A549 (cell line): ENCODE measurements at regions not wholly inside any gene's neighbourhood (a gene's known extent, or its start where the extent isn't known, plus 50 kb on each side); places are given as distances from the start of the nearest gene placed in this dataset.

Experiments used
- ATAC-seq, 2 experiments: fragments of 200-7000 bp in 1 of 2; fragments of >200 bp in 1 of 2; cut with Nextera tagmentation in 1 of 2; cut with Tn5 transposase in 1 of 2; 3 replicates each; pipeline versions ENCODE4 v1.8.0 to v1.9.1; 2018 to 2020; ENCODE audit warnings: mild to moderate bottlenecking in 1 of 2, moderate library complexity in 1 of 2
- CTCF ChIA-PET: fragments of 300-600 bp; sonication (Branson Sonifier 250); formaldehyde crosslinking; extraction: SDS; loops from one replicate; lab custom pipeline; 2021; ENCODE audit warnings: antibody characterized with exemption, inconsistent platforms; lab: Yijun Ruan, JAX
- POLR2A ChIA-PET: fragments of 350-600 bp; formaldehyde crosslinking; extraction: SDS; loops from one replicate; lab custom pipeline; 2021; ENCODE audit warnings: antibody characterized with exemption, inconsistent platforms; lab: Yijun Ruan, JAX
- DNase-seq, 2 experiments: peaks; one replicate each; pipeline versions ENCODE4 v3.0.0 to v3.0.0-alpha.2; 2011 to 2016; ENCODE audit warnings: low read depth in 1 of 2, low spot score in 1 of 2
- FAIRE-seq: peaks from 2 replicates; lab custom pipeline; 2011; peaks lifted over from hg19 to GRCh38; lab: Jason Lieb, UNC
- H3K27ac ChIP-seq, 2 experiments: fragments of >200 bp; sonication (Bioruptor Twin); formaldehyde crosslinking; 3 replicates each; pipeline ENCODE4 v1.5.1; 2016 to 2017
- H3K4me1 ChIP-seq: fragments of >200 bp; sonication (Bioruptor Twin); formaldehyde crosslinking; 3 replicates; pipeline ENCODE4 v1.6.1; 2016
- H3K4me2 ChIP-seq: fragments of >200 bp; sonication (Bioruptor Twin); formaldehyde crosslinking; 3 replicates; pipeline ENCODE4 v1.6.1; 2016
- H3K4me3 ChIP-seq: fragments of >200 bp; sonication (Bioruptor Twin); formaldehyde crosslinking; 3 replicates; pipeline ENCODE4 v1.5.1; 2016
- H3K9me3 ChIP-seq: fragments of >200 bp; sonication (Bioruptor Twin); formaldehyde crosslinking; 3 replicates; pipeline ENCODE4 v1.6.1; 2016
- BCL3 ChIP-seq: fragments of >200 bp; sonication (Bioruptor Twin); formaldehyde crosslinking; IDR thresholded peaks from 3 replicates; pipeline ENCODE4 v1.6.1; 2016
- BHLHE40 ChIP-seq: IDR thresholded peaks from 2 replicates; pipeline ENCODE4 v1.6.1; 2012; ENCODE audit warnings: low read depth, low read length, inconsistent platforms
- CBX2 ChIP-seq: fragments of 200-600 bp; sonication (generic); IDR thresholded peaks from 2 replicates; pipeline ENCODE4 v1.6.1; 2016; ENCODE audit warnings: low read depth, mild to moderate bottlenecking, borderline replicate concordance
- CBX8 ChIP-seq: fragments of 200-600 bp; sonication (generic); IDR thresholded peaks from 2 replicates; pipeline ENCODE4 v1.6.1; 2016
- CEBPB ChIP-seq, 2 experiments: fragments of >200 bp in 1 of 2; sonication (Bioruptor Twin) in 1 of 2; formaldehyde crosslinking in 1 of 2; IDR thresholded peaks; 2 replicates each; pipeline ENCODE4 v1.6.1; 2012 to 2016
- CTCF ChIP-seq: fragments of >200 bp; sonication (Bioruptor Twin); formaldehyde crosslinking; IDR thresholded peaks from 3 replicates; pipeline ENCODE4 v1.5.1; 2016
- ELK1 ChIP-seq: fragments of 150-350 bp; IDR thresholded peaks from 2 replicates; pipeline ENCODE4 v1.6.1; 2014; ENCODE audit warnings: low read depth, mild to moderate bottlenecking, low read length
- GATA3 ChIP-seq: IDR thresholded peaks from 2 replicates; pipeline ENCODE4 v1.6.1; 2012; ENCODE audit warnings: borderline replicate concordance
- HDAC2 ChIP-seq: fragments of 200-600 bp; sonication (generic); IDR thresholded peaks from 2 replicates; pipeline ENCODE4 v1.6.1; 2016
- HMGXB4 ChIP-seq: fragments of 250-450 bp; sonication (Bioruptor Pico); IDR thresholded peaks from 2 replicates; pipeline ENCODE4 v1.5.0; 2021; ENCODE audit warnings: mild to moderate bottlenecking, moderate library complexity, borderline replicate concordance
- JUN ChIP-seq, 2 experiments: fragments of >200 bp; sonication (Bioruptor Twin); formaldehyde crosslinking; IDR thresholded peaks; 2 replicates in 1 of 2; 3 replicates in 1 of 2; pipeline ENCODE4 v1.6.1; 2016 to 2017
- KDM5A ChIP-seq: fragments of 200-600 bp; sonication (generic); IDR thresholded peaks from 2 replicates; pipeline ENCODE4 v1.6.1; 2016; ENCODE audit warnings: antibody characterized with exemption, mild to moderate bottlenecking
- MYC ChIP-seq: IDR thresholded peaks from 2 replicates; pipeline ENCODE4 v1.6.1; 2012; ENCODE audit warnings: mild to moderate bottlenecking, inconsistent platforms, low read length, improper control_type of control experiment, borderline replicate concordance
- NFE2L2 ChIP-seq: fragments of 150-350 bp; conservative IDR thresholded peaks from 2 replicates; pipeline ENCODE4 v1.6.1; 2014; ENCODE audit warnings: low read length
- TP53 ChIP-seq: fragments of 250-450 bp; sonication (Bioruptor Pico); IDR thresholded peaks from 2 replicates; pipeline ENCODE4 v1.5.0; 2021; ENCODE audit warnings: mild to moderate bottlenecking, moderate library complexity
- ZC3H11A ChIP-seq: fragments of 450-650 bp; IDR thresholded peaks from 2 replicates; pipeline ENCODE4 v1.6.1; 2014; ENCODE audit warnings: antibody characterized with exemption, mild to moderate bottlenecking
- ZFP36 ChIP-seq: fragments of 450-650 bp; IDR thresholded peaks from 2 replicates; pipeline ENCODE4 v1.6.1; 2014; ENCODE audit warnings: borderline replicate concordance; ENCODE audit not compliant: partially characterized antibody
- ZNF302 ChIP-seq: fragments of 250-450 bp; sonication (Bioruptor Pico); IDR thresholded peaks from 2 replicates; pipeline ENCODE4 v1.9.0; 2021; ENCODE audit warnings: inconsistent platforms, mild to moderate bottlenecking, moderate library complexity
- ZSCAN20 ChIP-seq: fragments of 250-450 bp; sonication (Bioruptor Pico); IDR thresholded peaks from 2 replicates; pipeline ENCODE4 v1.8.0; 2022; ENCODE audit warnings: mild to moderate bottlenecking, moderate library complexity
- WGBS: methylation state at CpG from one replicate; pipeline ENCODE4 v1.1.6; 2017; ENCODE audit errors: missing lambda C conversion rate; 5-methylcytosine and 5-hydroxymethylcytosine counted together
- TF ChIP-seq, protein P1 (sequence below): fragments of 250-450 bp; sonication (Bioruptor Pico); IDR thresholded peaks from 2 replicates; pipeline ENCODE4 v1.5.0; 2020; ENCODE audit warnings: low read depth, mild to moderate bottlenecking, moderate library complexity

GRCh38 chr6:21504790-21505189 lies 88.8 kb upstream of the SOX4 start:
- no peak overlapping the region for H3K27ac ChIP-seq
- H3K4me2 ChIP-seq = no peak overlapping the region
- no peaks in the 10 kb centered on the region for H3K9me3 ChIP-seq
- 56% methylated on average over 6 of the region's 6 CpGs for WGBS
- no peak overlapping the region for H3K4me3 ChIP-seq
- TF ChIP-seq ZC3H11A = no peak
- no peak for TF ChIP-seq CTCF
- ATAC-seq = no peak
- no peak for FAIRE-seq
- ChIA-PET POLR2A (no interaction called here), CTCF (interaction anchor here (0.6 to 1.5 kb wide), 2 partner anchors 10 to 41 kb away, joined by 3 to 4 read pairs; no protein-coding TSS in a partner anchor)
- DNase-seq = no peak
- H3K4me1 ChIP-seq = no peaks in the 10 kb centered on the region

DNA sequence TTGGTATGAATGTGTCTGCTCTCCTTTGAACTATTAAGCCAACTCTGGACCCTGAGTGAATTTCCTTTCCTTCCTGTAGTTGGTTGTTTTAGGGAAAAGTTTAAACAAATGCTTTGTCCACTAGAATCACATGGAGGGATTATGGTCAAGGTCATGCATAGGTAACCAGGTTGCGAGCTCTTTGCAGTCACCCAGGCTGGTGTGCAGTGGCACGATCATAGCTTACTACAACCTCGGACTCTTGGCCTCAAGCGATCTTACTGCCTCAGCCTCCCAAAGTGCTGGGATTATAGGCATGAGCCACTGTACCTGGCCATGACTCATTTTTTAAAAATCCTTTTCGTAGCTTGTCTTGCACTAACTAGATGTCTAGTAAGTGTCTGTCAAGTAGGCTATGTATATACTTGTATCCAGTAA lies 88.0 kb upstream of the SOX4 start:
- ATAC-seq (no peak), DNase-seq (no peak), FAIRE-seq (no peak)
- Histone ChIP-seq H3K9me3 (no peaks in the 10 kb centered on the region), H3K4me3 (no peak overlapping the region), H3K27ac (no peak overlapping the region), H3K4me1 (no peaks in the 10 kb centered on the region), H3K4me2 (no peak overlapping the region)
- ChIA-PET POLR2A (no interaction called here), CTCF (interaction anchor here (0.7 to 1.5 kb wide), 2 partner anchors 9 to 13 kb away, joined by 3 to 4 read pairs; no protein-coding TSS in a partner anchor)
- no peak for TF ChIP-seq CBX2
- no peak for TF ChIP-seq ZNF302 (CRISPR knock-in tag)
- no peak for TF ChIP-seq HDAC2
- no peak for TF ChIP-seq MYC
- no peak for TF ChIP-seq ZFP36
- TF ChIP-seq ZSCAN20 = no peak
- TF ChIP-seq NFE2L2 = no peak
- TF ChIP-seq BHLHE40 = no peak
- TF ChIP-seq HMGXB4 = no peak
- TF ChIP-seq CEBPB (IDR thresholded peaks at IDR 0.05) = no peak
- no peak for TF ChIP-seq ELK1
- TF ChIP-seq GATA3 = no peak
- no peak for TF ChIP-seq TP53
- TF ChIP-seq CBX8 = no peak
- no peak for TF ChIP-seq KDM5A
- no peak for TF ChIP-seq JUN (IDR thresholded peaks at IDR 0.05)
- no peak for TF ChIP-seq BCL3
- TF ChIP-seq, protein P1, sequence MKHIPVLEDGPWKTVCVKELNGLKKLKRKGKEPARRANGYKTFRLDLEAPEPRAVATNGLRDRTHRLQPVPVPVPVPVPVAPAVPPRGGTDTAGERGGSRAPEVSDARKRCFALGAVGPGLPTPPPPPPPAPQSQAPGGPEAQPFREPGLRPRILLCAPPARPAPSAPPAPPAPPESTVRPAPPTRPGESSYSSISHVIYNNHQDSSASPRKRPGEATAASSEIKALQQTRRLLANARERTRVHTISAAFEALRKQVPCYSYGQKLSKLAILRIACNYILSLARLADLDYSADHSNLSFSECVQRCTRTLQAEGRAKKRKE = no peak
- 84% methylated on average over 5 of the region's 5 CpGs for WGBS
